Mucosa of descending colon (tissue), 3 donors: ENCODE measurements at regions not wholly inside any gene's neighbourhood (a gene's known extent, or its start where the extent isn't known, plus 50 kb on each side); places are given as distances from the start of the nearest gene placed in this dataset.

Source experiments
- ATAC-seq: fragments of 200-7000 bp; cut with Tn5 transposase; one replicate; pipeline ENCODE4 v1.9.1; 2020; ENCODE audit warnings: mild to moderate bottlenecking, moderate library complexity
- DNase-seq, 3 donors: peaks; one replicate each; pipeline ENCODE4 v3.0.0-alpha.2; 2020
- H3K36me3 ChIP-seq: fragments of 200-600 bp; one replicate; pipeline ENCODE4 v1.8.0; 2021; ENCODE audit warnings: low read depth, mild to moderate bottlenecking
- H3K4me1 ChIP-seq: fragments of 200-600 bp; one replicate; pipeline ENCODE4 v1.8.0; 2021; ENCODE audit warnings: low read depth, mild to moderate bottlenecking
- H3K4me3 ChIP-seq: fragments of 200-600 bp; one replicate; pipeline ENCODE4 v1.8.0; 2021; ENCODE audit warnings: mild to moderate bottlenecking
- H3K9me3 ChIP-seq: fragments of 200-600 bp; one replicate; pipeline ENCODE4 v1.8.0; 2021; ENCODE audit warnings: mild to moderate bottlenecking
- intact Hi-C, 2 donors: fragments of 100-400 bp; cut with DNase I in 1 of 2; cut with micrococcal nuclease in 1 of 2; formaldehyde crosslinking; loops; one replicate each; pipeline versions ENCODE4 v1.11.0 to v1.11.1; 2022; cut with DNase I, micrococcal nuclease
- TF ChIP-seq, protein P1 (sequence below): fragments of 200-600 bp; IDR thresholded peaks from one replicate; pipeline ENCODE4 v1.8.0; 2022; ENCODE audit warnings: antibody characterized with exemption, mild to moderate bottlenecking
- donor health status: DM: no; HTN: no; CAD: no; lungs with moderate emphysema.
- donor health status: DM: no; HTN: no; CAD: no.
- donor health status: DM: no; HTN: yes; CAD: no.

DNA sequence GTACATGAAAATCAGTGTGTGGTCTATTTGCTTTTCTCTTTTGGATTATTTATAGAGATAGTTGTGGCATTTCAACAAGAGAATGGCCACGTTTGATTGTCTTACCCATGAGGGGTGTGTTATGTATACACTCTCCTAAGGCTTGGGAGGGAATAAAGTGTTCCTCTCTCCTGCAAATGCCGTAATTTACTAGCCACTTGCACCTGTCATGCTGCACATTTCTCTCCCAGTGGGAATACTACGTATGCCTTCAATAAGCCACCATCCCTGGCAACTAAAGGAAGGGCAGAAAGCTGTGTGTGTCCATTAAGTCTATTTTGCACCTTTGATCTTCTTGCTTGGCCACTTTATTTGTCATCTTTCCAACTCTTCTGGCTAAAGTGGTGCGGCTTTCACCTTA lies 541.2 kb downstream of the QKI start:
- intact Hi-C loops = loop anchor here in 1 of 2 donors (5.0 kb wide), 1 partner anchor 528 kb away; no protein-coding TSS in a partner anchor

DNA sequence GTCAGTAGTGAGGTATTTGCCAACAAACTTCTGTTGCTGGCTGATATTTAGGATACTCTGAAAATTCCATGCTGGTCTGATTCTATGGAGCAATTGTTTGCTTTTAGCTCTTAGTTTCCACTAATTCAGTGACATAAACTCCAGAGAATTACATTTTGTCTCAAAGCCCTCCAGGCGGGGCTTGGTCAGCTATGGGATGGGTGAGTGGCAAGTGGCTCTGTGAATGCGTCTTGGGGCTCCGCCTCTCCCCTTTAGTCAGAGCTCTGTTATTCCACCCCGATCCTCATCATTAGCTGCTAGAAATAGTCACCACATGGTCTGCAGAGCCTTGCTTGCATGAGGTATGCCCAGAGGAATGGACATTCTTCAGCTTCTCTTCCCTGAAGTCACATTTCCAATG lies 540.6 kb downstream of the QKI start:
- Histone ChIP-seq H3K4me3 (no peak overlapping the region), H3K9me3 (no peaks in the 10 kb centered on the region), H3K36me3 (no peaks in the 10 kb centered on the region), H3K4me1 (peaks cover 3% of the 10 kb centered on the region)
- intact Hi-C loops = loop anchor here in 1 of 2 donors (5.0 kb wide), 1 partner anchor 528 kb away; no protein-coding TSS in a partner anchor
- ATAC-seq = no peak
- TF ChIP-seq, protein P1, sequence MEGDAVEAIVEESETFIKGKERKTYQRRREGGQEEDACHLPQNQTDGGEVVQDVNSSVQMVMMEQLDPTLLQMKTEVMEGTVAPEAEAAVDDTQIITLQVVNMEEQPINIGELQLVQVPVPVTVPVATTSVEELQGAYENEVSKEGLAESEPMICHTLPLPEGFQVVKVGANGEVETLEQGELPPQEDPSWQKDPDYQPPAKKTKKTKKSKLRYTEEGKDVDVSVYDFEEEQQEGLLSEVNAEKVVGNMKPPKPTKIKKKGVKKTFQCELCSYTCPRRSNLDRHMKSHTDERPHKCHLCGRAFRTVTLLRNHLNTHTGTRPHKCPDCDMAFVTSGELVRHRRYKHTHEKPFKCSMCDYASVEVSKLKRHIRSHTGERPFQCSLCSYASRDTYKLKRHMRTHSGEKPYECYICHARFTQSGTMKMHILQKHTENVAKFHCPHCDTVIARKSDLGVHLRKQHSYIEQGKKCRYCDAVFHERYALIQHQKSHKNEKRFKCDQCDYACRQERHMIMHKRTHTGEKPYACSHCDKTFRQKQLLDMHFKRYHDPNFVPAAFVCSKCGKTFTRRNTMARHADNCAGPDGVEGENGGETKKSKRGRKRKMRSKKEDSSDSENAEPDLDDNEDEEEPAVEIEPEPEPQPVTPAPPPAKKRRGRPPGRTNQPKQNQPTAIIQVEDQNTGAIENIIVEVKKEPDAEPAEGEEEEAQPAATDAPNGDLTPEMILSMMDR = no peak
- DNase-seq = no peak

More for the DNA sequence above, 541.2 kb downstream of the QKI start:
- Histone ChIP-seq H3K4me3 (no peak overlapping the region), H3K9me3 (no peaks in the 10 kb centered on the region), H3K4me1 (peaks cover 3% of the 10 kb centered on the region), H3K36me3 (no peaks in the 10 kb centered on the region)
- no peak for ATAC-seq
- DNase-seq = no peak
- TF ChIP-seq, protein P1 = no peak

DNA sequence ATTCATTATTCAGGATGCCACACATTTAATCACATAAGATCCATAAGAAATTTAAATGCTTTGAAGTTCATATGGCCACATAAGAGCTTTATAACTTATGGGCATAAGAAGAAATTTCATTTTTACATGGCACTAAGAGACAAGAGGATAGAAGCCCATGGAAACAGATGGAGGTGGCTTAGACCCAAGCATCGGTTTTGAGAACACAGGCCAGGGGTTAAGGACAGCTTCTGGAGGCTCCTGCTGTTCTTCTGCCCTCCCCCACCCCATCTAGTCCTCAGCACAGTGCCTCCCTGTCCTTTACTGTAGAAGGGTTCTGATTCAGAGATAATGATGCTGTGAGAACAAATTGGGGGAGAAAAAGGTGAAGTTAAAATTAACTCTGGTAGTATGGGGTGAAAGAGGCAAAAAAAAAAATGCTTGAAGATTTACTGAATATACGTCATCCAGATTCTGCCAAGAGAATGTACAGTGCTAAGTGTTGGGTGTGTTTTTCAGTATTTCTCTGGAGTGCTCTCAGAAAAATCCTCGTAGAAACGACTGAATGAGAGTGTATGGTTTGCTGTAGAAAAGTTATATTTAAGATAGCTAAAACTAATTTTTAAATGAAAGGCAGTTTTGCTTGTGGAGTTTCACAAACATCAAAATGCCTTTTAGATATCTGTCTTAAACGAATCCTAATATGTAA lies 539.7 kb downstream of the QKI start:
- Histone ChIP-seq H3K4me3 (no peak overlapping the region), H3K4me1 (peaks cover 3% of the 10 kb centered on the region), H3K9me3 (no peaks in the 10 kb centered on the region), H3K36me3 (no peaks in the 10 kb centered on the region)
- ATAC-seq = no peak
- TF ChIP-seq, protein P1 = no peak
- DNase-seq = no peak
- intact Hi-C loops = no loop called here

DNA sequence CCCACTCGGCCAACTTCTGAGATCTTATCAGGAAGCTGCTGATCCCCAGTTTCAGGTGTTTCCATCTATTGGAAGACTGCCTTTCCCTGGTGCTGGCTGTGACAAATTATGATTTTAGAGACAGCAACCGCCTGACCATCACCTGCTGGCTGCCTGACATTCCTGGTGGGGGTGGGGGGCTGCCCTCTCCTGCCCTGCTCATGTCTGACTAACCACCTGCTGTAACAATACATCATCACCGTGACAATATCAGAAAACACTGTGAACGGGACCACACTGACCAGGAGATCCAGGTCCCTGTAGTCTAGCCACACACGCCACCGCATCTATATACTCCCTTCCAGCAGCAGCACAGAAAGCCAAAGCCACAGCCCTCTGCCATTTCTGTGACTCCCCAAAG lies 537.5 kb downstream of the QKI start:
- no peak for ATAC-seq
- DNase-seq = no peak
- peaks cover 3% of the 10 kb centered on the region for H3K4me1 ChIP-seq
- TF ChIP-seq, protein P1 = no peak
- intact Hi-C loops = no loop called here
- no peaks in the 10 kb centered on the region for H3K9me3 ChIP-seq
- no peak overlapping the region for H3K4me3 ChIP-seq
- no peaks in the 10 kb centered on the region for H3K36me3 ChIP-seq

DNA sequence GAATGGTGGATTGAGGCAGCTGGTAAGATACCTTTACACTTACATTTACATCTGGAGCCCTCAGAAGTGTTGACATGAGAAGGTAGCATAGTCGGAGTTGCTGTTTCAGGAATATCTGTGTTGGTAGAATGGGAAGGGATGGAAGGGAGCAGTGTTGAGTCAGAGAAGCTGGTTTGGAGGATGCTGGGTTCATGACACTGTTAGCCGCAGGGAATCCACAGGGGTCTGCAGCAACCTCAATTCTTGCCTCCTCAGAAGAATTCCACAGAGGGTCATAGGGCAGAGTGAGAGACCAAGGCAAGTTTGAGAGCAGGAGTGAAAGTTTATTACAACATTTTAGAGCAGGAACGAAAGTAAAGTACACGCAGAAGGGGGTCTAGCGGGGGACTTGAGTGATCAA lies 536.8 kb downstream of the QKI start:
- DNase-seq = no peak
- Histone ChIP-seq H3K36me3 (no peaks in the 10 kb centered on the region), H3K9me3 (no peaks in the 10 kb centered on the region), H3K4me1 (no peaks in the 10 kb centered on the region), H3K4me3 (no peak overlapping the region)
- no peak for ATAC-seq
- intact Hi-C loops = no loop called here
- TF ChIP-seq, protein P1 = no peak
